GM23338 (cell line): ENCODE measurements at regions not wholly inside any gene's neighbourhood (a gene's known extent, or its start where the extent isn't known, plus 50 kb on each side); places are given as distances from the start of the nearest gene placed in this dataset.
"Not testable (repeated sequence)": the region's sequence is repeated elsewhere in the genome, so short reads cannot be mapped to it uniquely, and the experiment has no call there.

ENCODE experiments used
- ETS1 ChIP-seq: IDR thresholded peaks from 2 replicates; pipeline ENCODE4 v1.6.1; 2016; ENCODE audit warnings: antibody characterized with exemption
- EZH2 ChIP-seq: fragments of 200-600 bp; sonication (generic); IDR thresholded peaks from one replicate; pipeline ENCODE4 v1.8.0; 2017; ENCODE audit warnings: antibody characterized with exemption, mild to moderate bottlenecking, low read depth; ENCODE audit not compliant: unreplicated experiment
- EZH2phosphoT487 ChIP-seq: fragments of 200-600 bp; sonication (generic); IDR thresholded peaks from one replicate; pipeline ENCODE4 v1.8.1; 2018; ENCODE audit warnings: antibody characterized with exemption; ENCODE audit not compliant: unreplicated experiment
- POLR2AphosphoS5 ChIP-seq: IDR thresholded peaks from 2 replicates; pipeline ENCODE4 v1.6.1; 2016; ENCODE audit warnings: antibody characterized with exemption, low read depth
- STAT1 ChIP-seq: IDR thresholded peaks from one replicate; pipeline ENCODE4 v1.6.1; 2016; ENCODE audit warnings: antibody characterized with exemption; ENCODE audit not compliant: unreplicated experiment
- ZNF331 ChIP-seq: fragments of 250-450 bp; sonication (Bioruptor Pico); IDR thresholded peaks from 2 replicates; pipeline ENCODE4 v1.5.0; 2020; ENCODE audit warnings: low read depth, mild to moderate bottlenecking, moderate library complexity
- TF ChIP-seq, protein P1 (sequence below): IDR thresholded peaks from one replicate; pipeline ENCODE4 v1.6.1; 2018; ENCODE audit warnings: antibody characterized with exemption; ENCODE audit not compliant: unreplicated experiment
- TF ChIP-seq, protein P2 (sequence below), 2 experiments: fragments of 200-600 bp in 1 of 2; sonication (generic) in 1 of 2; conservative IDR thresholded peaks; 2 replicates each; pipeline versions ENCODE4 v1.5.1 to v1.6.1; 2016 to 2017; ENCODE audit warnings: antibody characterized with exemption in 2 of 2, low read depth in 2 of 2, mild to moderate bottlenecking in 2 of 2, moderate library complexity in 1 of 2

DNA sequence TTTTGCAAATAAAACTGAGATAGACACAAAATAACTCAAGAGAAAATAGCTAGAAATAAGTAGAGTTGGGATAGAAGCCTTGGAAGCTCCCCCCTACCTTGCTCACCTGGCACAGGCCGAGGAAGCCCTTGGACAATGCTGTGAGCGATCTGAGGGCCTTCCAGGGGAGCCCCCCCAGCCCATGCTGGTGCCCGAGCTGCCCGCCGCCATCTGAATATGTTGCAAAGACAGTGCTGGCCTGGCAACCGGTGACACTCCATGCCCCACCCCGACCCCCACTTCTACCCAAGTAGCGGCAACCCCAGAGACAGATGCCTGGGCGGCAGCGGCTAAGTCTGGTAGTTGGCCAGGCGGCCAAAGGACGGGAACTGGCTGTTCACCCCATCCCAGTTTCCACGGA is 1435.1 kb upstream of the TPTE start:
- TF ChIP-seq, protein P1, sequence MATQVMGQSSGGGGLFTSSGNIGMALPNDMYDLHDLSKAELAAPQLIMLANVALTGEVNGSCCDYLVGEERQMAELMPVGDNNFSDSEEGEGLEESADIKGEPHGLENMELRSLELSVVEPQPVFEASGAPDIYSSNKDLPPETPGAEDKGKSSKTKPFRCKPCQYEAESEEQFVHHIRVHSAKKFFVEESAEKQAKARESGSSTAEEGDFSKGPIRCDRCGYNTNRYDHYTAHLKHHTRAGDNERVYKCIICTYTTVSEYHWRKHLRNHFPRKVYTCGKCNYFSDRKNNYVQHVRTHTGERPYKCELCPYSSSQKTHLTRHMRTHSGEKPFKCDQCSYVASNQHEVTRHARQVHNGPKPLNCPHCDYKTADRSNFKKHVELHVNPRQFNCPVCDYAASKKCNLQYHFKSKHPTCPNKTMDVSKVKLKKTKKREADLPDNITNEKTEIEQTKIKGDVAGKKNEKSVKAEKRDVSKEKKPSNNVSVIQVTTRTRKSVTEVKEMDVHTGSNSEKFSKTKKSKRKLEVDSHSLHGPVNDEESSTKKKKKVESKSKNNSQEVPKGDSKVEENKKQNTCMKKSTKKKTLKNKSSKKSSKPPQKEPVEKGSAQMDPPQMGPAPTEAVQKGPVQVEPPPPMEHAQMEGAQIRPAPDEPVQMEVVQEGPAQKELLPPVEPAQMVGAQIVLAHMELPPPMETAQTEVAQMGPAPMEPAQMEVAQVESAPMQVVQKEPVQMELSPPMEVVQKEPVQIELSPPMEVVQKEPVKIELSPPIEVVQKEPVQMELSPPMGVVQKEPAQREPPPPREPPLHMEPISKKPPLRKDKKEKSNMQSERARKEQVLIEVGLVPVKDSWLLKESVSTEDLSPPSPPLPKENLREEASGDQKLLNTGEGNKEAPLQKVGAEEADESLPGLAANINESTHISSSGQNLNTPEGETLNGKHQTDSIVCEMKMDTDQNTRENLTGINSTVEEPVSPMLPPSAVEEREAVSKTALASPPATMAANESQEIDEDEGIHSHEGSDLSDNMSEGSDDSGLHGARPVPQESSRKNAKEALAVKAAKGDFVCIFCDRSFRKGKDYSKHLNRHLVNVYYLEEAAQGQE, result not testable (repeated sequence)
- TF ChIP-seq, protein P2, sequence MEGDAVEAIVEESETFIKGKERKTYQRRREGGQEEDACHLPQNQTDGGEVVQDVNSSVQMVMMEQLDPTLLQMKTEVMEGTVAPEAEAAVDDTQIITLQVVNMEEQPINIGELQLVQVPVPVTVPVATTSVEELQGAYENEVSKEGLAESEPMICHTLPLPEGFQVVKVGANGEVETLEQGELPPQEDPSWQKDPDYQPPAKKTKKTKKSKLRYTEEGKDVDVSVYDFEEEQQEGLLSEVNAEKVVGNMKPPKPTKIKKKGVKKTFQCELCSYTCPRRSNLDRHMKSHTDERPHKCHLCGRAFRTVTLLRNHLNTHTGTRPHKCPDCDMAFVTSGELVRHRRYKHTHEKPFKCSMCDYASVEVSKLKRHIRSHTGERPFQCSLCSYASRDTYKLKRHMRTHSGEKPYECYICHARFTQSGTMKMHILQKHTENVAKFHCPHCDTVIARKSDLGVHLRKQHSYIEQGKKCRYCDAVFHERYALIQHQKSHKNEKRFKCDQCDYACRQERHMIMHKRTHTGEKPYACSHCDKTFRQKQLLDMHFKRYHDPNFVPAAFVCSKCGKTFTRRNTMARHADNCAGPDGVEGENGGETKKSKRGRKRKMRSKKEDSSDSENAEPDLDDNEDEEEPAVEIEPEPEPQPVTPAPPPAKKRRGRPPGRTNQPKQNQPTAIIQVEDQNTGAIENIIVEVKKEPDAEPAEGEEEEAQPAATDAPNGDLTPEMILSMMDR (conservative IDR thresholded peaks at IDR 0.05; ENCODE audit: low read depth in 2 of 2), result not testable (repeated sequence)
- not testable (repeated sequence) for TF ChIP-seq POLR2AphosphoS5; EZH2; ZNF331 (CRISPR knock-in tag); EZH2phosphoT487; STAT1; ETS1
